ENCODE measurements at regions not wholly inside any gene's neighbourhood (a gene's known extent, or its start where the extent isn't known, plus 50 kb on each side); places are given as distances from the start of the nearest gene placed in this dataset.

GRCh38 chr15:87349181-87349580 lies 907.4 kb downstream of the NTRK3 start:
- DNase-seq (ENCODE audit: low read depth) = no peak
- TF ChIP-seq CTCF (conservative IDR thresholded peaks at IDR 0.05; ENCODE audit: low read depth, low read length) = no peak
- H3K4me3 ChIP-seq (ENCODE audit: low read length) = no peak overlapping the region

- no peak overlapping the region for H3K4me3 ChIP-seq (ENCODE audit: low read length)
- TF ChIP-seq CTCF (conservative IDR thresholded peaks at IDR 0.05; ENCODE audit: low read depth, low read length) = no peak
- DNase-seq (ENCODE audit: low read depth) = no peak
Measured at GRCh38 chr15:87348746-87349145, 907.8 kb downstream of the NTRK3 start.

GRCh38 chr15:87347806-87348515 lies 908.6 kb downstream of the NTRK3 start:
- no peak for DNase-seq (ENCODE audit: low read depth)
- TF ChIP-seq CTCF (conservative IDR thresholded peaks at IDR 0.05; ENCODE audit: low read depth, low read length) = no peak
- H3K4me3 ChIP-seq (ENCODE audit: low read length) = no peak overlapping the region

GRCh38 chr15:87345961-87346360 lies 910.6 kb downstream of the NTRK3 start:
- no peak overlapping the region for H3K4me3 ChIP-seq (ENCODE audit: low read length)
- no peak for TF ChIP-seq CTCF (conservative IDR thresholded peaks at IDR 0.05; ENCODE audit: low read depth, low read length)
- DNase-seq (ENCODE audit: low read depth) = no peak

GRCh38 chr15:87343966-87344365 lies 912.6 kb downstream of the NTRK3 start:
- TF ChIP-seq CTCF (conservative IDR thresholded peaks at IDR 0.05; ENCODE audit: low read depth, low read length) = no peak
- no peak for DNase-seq (ENCODE audit: low read depth)
- no peak overlapping the region for H3K4me3 ChIP-seq (ENCODE audit: low read length)

- no peak overlapping the region for H3K4me3 ChIP-seq (ENCODE audit: low read length)
- no peak for DNase-seq (ENCODE audit: low read depth)
- no peak for TF ChIP-seq CTCF (conservative IDR thresholded peaks at IDR 0.05; ENCODE audit: low read depth, low read length)
Measured at GRCh38 chr15:87340370-87340769, 916.2 kb downstream of the NTRK3 start.

- TF ChIP-seq CTCF (conservative IDR thresholded peaks at IDR 0.05; ENCODE audit: low read depth, low read length) = no peak
- no peak overlapping the region for H3K4me3 ChIP-seq (ENCODE audit: low read length)
- no peak for DNase-seq (ENCODE audit: low read depth)
Measured at GRCh38 chr15:87326269-87326668, 930.3 kb downstream of the NTRK3 start.
